ENCODE measurements at regions not wholly inside any gene's neighbourhood (a gene's known extent, or its start where the extent isn't known, plus 50 kb on each side); places are given as distances from the start of the nearest gene placed in this dataset.
"Not testable (repeated sequence)": the region's sequence is repeated elsewhere in the genome, so short reads cannot be mapped to it uniquely, and the experiment has no call there.

- TF ChIP-seq, protein P1, sequence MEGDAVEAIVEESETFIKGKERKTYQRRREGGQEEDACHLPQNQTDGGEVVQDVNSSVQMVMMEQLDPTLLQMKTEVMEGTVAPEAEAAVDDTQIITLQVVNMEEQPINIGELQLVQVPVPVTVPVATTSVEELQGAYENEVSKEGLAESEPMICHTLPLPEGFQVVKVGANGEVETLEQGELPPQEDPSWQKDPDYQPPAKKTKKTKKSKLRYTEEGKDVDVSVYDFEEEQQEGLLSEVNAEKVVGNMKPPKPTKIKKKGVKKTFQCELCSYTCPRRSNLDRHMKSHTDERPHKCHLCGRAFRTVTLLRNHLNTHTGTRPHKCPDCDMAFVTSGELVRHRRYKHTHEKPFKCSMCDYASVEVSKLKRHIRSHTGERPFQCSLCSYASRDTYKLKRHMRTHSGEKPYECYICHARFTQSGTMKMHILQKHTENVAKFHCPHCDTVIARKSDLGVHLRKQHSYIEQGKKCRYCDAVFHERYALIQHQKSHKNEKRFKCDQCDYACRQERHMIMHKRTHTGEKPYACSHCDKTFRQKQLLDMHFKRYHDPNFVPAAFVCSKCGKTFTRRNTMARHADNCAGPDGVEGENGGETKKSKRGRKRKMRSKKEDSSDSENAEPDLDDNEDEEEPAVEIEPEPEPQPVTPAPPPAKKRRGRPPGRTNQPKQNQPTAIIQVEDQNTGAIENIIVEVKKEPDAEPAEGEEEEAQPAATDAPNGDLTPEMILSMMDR (IDR thresholded peaks at IDR 0.05) = no peak
- Histone ChIP-seq H3K36me3 (ENCODE audit: insufficient read depth, low read length) (no peaks in the 10 kb centered on the region), H3K27ac (ENCODE audit: low read depth in 1 of 2, low read length in 2 of 2) (no peak overlapping the region), H3K9me3 (ENCODE audit: control insufficient read depth in 1 of 2, insufficient read depth in 1 of 2, low read length in 2 of 2) (peaks cover 0 to 14% of the 10 kb centered on the region in 2 experiments), H3K4me1 (ENCODE audit: insufficient read depth, low read length) (no peaks in the 10 kb centered on the region), H3K27me3 (ENCODE audit: control insufficient read depth in 1 of 2, insufficient read depth in 2 of 2, low read length in 2 of 2) (no peaks in the 10 kb centered on the region), H3K4me3 (ENCODE audit: low read length) (no peak overlapping the region)
- Mint-ChIP-seq H3K9me3 (no peaks in the 10 kb centered on the region), H3K36me3 (ENCODE audit: low read depth) (no peaks in the 10 kb centered on the region), H3K27ac (no peak overlapping the region), H3K4me3 (no peak overlapping the region), H3K27me3 (peaks cover 4% of the 10 kb centered on the region), H3K4me1 (ENCODE audit: low read depth) (no peaks in the 10 kb centered on the region)
- POLR2A ChIA-PET = no interaction called here
- DNase-seq (no peak), ATAC-seq (ENCODE audit: poor library complexity) (no peak)
- intact Hi-C loops (cut with DNase I, micrococcal nuclease) = no loop called here
- CTCF ChIA-PET = no interaction called here
Measured at GRCh38 chr2:32882816-32883810, 63.6 kb upstream of the LTBP1 start.

GRCh38 chr2:32884346-32884745 lies 62.4 kb upstream of the LTBP1 start:
- H3K9me3 Mint-ChIP-seq = no peaks in the 10 kb centered on the region
- peaks cover 0 to 14% of the 10 kb centered on the region in 2 experiments for H3K9me3 ChIP-seq (ENCODE audit: control insufficient read depth in 1 of 2, insufficient read depth in 1 of 2, low read length in 2 of 2)
- no peaks in the 10 kb centered on the region for H3K36me3 Mint-ChIP-seq (ENCODE audit: low read depth)
- H3K4me3 ChIP-seq (ENCODE audit: low read length) = no peak overlapping the region
- intact Hi-C loops (cut with DNase I, micrococcal nuclease) = no loop called here
- no peak for ATAC-seq (ENCODE audit: poor library complexity)
- CTCF ChIA-PET = no interaction called here
- peaks cover 4% of the 10 kb centered on the region for H3K27me3 Mint-ChIP-seq
- no peaks in the 10 kb centered on the region for H3K4me1 Mint-ChIP-seq (ENCODE audit: low read depth)
- no peaks in the 10 kb centered on the region for H3K4me1 ChIP-seq (ENCODE audit: insufficient read depth, low read length)
- H3K27ac ChIP-seq (ENCODE audit: low read depth in 1 of 2, low read length in 2 of 2) = no peak overlapping the region
- no peak overlapping the region for H3K4me3 Mint-ChIP-seq
- POLR2A ChIA-PET = no interaction called here
- H3K36me3 ChIP-seq (ENCODE audit: insufficient read depth, low read length) = no peaks in the 10 kb centered on the region
- TF ChIP-seq, protein P1 (IDR thresholded peaks at IDR 0.05) = no peak
- DNase-seq = no peak
- H3K27me3 ChIP-seq (ENCODE audit: control insufficient read depth in 1 of 2, insufficient read depth in 2 of 2, low read length in 2 of 2) = no peaks in the 10 kb centered on the region
- no peak overlapping the region for H3K27ac Mint-ChIP-seq

DNA sequence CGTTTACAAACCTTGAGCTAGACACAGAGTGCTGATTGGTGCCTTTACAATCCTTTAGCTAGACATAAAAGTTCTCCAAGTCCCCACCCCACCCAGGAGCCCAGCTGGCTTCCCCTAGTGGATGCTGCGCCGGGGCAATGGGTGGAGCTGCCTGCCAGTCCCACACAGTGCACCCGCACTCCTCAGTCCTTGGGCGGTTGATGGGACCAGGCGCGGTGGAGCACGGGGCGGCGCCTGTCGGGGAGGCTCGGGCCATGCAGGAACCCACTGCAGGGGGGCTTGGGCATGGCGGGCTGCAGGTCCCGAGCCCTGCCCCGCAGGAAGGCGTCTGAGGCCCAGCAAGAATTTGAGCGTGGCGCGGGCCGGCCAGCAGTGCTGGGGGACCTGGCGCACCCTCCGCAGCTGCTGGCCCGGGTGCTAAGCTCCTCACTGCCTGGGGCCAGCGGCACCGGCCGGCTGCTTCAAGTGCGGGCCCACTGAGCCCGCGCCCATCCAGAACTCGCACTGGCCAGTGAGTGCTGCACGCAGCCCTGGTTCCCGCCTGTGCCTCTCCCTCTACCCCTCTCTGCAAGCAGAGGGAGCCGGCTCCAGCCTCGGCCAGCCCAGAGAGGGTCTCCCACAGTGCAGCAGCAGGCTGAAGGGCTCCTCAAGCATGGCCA lies 60.2 kb upstream of the LTBP1 start:
- peaks cover 0 to 14% of the 10 kb centered on the region in 2 experiments for H3K9me3 ChIP-seq (ENCODE audit: control insufficient read depth in 1 of 2, insufficient read depth in 1 of 2, low read length in 2 of 2)
- CTCF ChIA-PET; H3K36me3 ChIP-seq (ENCODE audit: insufficient read depth, low read length); H3K4me1 Mint-ChIP-seq (ENCODE audit: low read depth); H3K4me3 Mint-ChIP-seq; H3K27ac Mint-ChIP-seq; H3K9me3 Mint-ChIP-seq; DNase-seq; POLR2A ChIA-PET; ATAC-seq (ENCODE audit: poor library complexity); H3K27me3 Mint-ChIP-seq; intact Hi-C loops (cut with DNase I, micrococcal nuclease); H3K4me3 ChIP-seq (ENCODE audit: low read length); H3K36me3 Mint-ChIP-seq (ENCODE audit: low read depth); H3K27me3 ChIP-seq (ENCODE audit: control insufficient read depth in 1 of 2, insufficient read depth in 2 of 2, low read length in 2 of 2); H3K27ac ChIP-seq (ENCODE audit: low read depth in 1 of 2, low read length in 2 of 2); H3K4me1 ChIP-seq (ENCODE audit: insufficient read depth, low read length): not testable (repeated sequence)
